Medulla oblongata (tissue), 1 donor: ENCODE measurements at regions not wholly inside any gene's neighbourhood (a gene's known extent, or its start where the extent isn't known, plus 50 kb on each side); places are given as distances from the start of the nearest gene placed in this dataset.
"Not testable (repeated sequence)": the region's sequence is repeated elsewhere in the genome, so short reads cannot be mapped to it uniquely, and the experiment has no call there.

Experiments used
- DNase-seq: peaks from one replicate; pipeline ENCODE4 v3.0.0-alpha.2; 2015; ENCODE audit errors: extremely low spot score

DNA sequence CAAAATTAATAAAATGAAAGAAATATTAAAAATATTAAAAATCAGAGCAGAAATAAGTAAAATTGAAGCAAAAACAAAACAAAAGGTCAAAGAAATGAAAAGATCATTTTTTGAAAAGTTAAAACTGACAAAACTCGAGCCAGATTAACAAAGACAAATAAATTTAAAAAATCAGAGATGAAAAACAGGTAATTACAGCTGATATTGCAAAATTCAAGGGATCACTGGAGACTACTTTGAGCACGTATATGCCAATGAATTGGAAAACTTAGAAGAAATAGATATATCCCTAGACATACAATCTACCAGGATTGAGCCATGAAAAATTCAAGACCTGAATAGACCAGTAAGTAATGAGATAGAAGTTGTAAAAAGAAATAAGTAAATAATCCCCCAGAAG lies 446.2 kb upstream of the EYS start:
- DNase-seq, result no peak

DNA sequence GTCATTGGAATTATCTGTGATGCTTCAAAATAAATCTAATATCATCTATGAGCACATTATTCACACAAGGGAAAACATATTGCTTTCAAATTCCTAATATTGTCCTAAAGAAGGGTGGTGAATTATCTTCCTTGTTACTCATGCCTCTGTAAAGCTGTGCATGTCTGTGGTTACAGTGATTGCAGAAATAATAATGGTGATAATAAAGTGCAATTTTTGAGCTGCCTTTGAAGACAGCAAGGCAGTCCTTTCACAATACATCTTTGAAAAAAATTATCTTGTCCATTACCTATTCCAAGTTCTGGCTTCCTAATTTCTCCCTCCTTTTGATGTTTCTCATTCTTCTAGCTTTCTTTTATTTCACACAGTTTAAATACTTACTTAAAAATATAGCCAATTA lies 442.1 kb upstream of the EYS start:
- DNase-seq, result no peak

DNA sequence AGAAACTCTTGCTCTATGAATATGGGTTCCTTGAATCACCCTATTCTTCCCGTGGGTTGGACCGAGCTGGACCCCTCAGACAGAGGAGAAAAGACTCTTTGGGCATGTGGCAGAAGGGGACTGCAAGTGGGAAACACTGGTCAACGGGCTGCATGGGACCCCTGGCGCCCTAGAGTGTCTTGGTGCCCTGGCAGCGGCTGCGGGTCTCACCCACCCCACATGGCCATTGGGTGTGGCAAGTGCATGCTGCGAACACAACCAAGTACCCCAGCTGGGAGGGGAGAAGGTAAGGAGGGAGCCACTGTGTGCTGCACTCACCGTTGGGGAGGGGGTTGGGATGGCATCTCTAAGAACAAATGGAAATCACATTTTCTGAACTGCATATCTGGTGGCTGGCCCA lies 438.8 kb upstream of the EYS start:
- no peak for DNase-seq

DNA sequence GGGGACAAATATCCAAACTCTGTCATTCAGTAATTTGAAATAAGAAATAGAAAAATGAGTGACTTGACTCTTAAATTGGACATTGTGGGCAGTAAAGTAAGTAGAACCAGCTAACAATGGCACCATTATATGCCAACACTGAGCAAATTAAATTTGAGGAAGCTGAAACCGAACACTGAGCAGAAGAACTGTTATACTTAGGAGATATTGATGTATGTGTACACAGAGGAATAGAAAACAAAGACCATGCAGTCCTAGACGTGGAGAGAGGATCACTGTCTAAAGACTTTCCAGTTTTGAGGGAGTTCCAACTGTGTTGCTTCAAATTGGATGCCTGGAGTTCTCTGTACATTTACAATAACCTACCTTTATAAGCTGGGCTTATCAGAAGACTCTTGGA lies 427.0 kb upstream of the EYS start:
- DNase-seq, result no peak

DNA sequence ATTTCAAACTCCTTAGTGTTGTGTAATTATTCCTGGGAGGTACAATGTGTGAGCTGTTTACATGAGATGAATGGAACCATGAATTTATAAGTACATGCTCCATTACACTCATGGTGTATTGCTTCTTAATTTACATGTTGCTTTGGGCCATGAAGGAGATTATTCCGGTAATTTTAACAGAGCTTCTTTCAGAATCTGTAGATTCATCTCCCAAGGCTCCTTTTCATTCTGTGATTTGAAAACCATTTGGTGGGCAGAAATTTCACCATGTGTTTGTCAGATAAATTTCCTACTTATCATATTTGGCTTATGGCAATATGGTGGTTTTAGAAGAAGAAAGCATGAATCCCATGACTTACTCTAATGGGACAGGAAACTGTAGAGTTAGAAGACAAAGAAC lies 421.6 kb upstream of the EYS start:
- DNase-seq, result no peak

DNA sequence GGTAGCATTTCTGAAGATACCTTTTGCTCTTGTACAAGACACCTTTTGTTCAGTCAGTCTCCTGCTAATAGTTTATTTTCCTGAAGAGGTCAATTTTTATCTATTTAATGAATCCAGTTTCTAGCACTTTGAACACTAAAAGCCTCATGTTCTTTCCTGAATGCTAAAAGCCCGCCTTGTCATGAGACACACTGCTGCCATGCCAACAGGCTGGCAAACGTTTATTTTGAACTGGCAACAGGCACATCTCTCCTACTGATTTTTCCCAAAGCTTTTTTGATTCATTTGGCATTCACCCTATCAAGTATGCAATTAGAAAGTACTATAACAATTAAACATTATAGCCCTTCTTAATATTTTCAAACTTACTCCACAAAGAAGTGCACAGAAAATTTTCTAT lies 421.2 kb upstream of the EYS start:
- DNase-seq, result peak; percentile 51

DNA sequence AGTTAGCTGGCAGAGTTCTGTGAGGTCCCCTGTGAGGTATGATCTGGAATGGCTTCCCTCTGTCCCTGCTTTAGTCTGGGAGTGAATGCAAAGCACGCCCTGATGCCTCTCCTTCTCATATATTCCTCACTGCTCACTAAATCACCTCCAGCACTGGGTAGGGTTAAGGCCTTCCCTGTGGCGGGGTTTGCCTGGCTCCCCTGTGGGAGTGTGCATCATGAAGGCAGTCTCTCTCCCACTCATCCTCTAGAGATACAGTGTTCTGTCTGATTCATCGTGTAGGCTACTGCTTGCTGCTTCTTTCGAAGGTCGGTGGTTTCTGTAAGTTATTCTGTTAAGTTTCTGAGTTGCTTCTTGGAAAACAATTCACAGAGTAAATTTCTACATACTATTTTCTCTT lies 420.0 kb upstream of the EYS start:
- DNase-seq, result no peak

DNA sequence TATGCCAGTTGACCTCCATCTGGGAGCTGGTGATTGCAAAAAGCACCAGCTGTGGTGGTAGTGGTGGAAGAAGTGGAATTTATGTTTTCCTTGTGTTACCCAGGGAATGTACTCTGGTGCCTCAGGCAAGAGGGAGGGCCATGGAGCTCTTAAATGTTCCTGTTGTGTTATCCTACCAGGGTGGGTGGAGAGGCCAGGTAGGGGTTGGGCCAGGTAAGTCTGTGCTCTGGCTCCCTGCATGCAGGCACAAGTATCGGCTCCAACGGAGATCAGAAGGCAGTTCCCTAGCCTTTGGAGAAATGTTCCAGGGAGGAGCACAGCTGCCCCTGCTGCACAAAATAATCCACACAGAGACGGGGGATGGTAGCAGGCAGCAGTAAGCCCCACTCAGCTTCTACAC lies 419.3 kb upstream of the EYS start:
- DNase-seq, result no peak

DNA sequence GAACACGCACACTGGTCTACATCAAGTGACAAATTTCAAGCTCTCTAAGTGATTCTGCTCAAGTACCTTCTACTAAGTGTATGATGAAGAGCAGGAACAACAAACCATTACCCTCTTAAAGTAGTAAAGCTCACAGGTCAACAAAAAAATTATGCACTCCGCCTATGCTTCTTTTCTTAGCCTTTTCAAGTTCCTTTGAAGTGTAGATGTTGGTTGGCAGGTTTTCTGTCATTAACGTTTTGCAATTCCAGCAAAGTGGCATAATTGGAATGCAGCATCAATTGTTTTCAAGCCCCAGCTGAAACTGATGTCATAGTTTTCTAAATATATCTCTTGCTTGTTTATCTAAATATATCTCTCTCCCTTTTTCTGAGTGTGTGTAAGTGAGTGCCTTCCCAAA lies 396.9 kb upstream of the EYS start:
- no peak for DNase-seq

DNA sequence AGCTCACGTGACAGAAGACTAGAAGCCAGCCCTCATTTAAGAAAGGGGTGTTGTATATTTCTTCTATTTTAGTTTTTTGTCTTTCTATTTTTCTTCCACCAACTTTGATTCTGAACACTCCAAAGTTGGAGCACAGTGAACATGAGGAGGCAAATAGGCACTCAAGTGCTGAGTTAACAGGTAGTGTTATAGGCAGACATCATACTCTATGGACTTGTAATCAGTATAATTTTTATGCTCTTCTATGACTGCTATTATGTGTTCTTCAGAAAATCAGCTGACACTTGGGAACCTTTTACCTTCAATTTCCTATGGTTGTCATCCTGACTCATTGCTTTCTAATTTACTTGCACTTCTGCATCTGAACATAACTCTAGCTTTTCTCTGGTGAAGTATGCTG lies 396.3 kb upstream of the EYS start:
- no peak for DNase-seq

DNA sequence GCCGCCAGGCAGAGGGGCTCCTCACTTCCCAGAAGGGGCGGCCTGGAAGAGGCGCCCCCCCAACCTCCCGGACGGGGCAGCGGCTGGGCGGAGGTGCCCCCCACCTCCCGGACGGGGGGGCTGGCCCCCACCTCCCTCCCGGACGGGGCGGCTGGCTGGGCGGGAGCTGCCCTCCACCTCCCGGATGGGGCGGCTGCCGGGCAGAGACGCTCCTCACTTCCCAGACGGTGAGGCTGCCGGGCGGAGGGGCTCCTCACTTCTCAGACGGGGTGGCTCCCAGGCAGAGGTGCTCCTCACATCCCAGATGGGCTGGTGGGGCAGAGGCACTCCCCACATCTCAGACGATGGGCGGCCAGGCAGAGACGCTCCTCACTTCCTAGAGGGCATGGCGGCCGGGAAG lies 389.7 kb upstream of the EYS start:
- no peak for DNase-seq

DNA sequence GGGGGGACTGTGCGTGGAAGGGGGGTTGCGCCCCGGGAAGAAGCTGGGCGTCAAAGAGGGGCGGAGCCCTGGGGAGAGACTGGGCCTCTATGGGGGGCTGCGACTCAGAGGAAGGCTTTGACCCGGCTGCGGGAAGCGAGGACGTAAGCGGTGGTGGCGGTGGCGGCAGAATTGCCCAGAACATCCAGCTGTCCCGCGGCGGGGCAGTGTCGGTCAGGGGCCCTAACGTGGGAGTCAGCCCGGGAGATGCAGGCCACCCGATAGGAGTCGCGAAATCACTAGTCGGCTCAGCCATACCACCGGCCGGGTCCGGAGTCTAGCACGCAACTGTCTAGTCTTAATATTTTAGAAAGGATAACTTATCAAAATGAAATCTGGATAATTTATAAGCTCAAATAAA lies 387.6 kb upstream of the EYS start:
- no peak for DNase-seq

DNA sequence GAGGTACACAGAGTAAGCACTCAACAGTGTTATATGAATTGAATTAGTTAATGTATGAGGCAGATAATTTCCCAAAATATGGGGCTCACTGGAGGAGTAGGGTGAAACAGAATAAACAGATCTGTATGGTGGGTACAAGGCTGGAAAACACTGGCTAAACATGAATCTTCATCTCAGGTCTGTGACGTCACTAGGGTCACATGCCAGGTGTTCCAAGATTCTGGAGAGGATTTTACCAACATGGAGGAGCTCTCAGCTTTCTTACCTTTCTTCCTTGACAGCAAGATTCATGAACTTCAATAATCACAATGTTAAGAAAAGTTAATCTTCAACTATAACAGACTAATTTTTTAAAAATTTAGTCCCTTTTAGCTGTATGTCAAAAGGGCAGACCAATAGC lies 385.3 kb upstream of the EYS start:
- not testable (repeated sequence) for DNase-seq

DNA sequence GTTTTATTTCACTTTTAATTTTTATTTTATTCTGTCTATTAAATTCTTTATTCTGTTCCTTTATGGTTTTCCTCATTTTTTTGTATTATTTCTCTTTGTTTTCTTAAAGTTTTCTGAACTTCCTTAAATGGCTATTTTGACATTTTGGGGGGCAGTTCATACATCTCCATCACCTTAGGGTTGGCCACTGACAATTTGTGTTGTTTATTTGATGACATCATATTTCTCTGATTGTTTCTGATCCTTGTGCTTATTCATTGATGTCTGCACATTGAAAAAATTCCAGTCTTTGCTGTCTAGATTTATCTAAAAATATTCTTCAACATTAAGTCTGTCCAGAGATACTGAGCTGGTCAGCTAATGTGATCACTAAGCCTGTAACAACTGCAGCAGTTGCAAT lies 379.5 kb upstream of the EYS start:
- DNase-seq, result no peak

DNA sequence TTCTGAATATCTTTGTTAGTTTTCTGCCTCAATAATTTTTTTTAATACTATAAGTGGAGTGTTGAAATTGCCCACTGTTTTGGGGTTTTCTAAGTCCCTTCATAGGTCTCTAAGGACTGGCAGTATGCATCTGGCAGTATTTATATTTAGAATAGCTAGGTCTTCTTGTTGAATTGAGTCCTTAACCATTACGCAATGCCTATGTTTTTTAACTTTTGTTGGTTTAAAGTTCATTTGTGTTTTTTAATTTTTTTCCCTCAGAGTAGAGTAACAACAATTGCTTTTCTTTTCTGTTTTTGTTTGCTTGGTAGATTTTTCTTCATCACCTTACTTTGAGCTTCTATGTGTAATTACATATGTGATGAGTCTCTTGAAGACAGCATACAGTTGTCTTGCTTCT lies 375.9 kb upstream of the EYS start:
- no peak for DNase-seq

DNA sequence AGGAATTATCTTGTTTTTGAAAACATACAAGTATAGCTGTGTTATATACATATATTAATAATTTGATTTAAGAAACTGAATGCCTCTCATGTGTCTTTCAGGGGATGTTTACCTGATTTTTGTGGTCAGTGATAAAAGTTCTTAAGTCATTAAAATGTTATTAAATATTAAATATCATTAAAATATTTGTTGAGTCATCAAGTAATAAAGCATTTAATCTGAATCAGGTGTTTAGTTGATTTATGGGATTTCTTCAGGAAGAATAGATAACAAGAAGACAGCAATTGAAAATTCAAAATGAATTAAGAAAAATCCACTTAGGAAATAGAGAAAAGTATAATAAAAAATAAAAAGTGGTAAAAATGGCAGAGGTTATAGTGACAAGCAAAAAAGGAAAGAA lies 361.9 kb upstream of the EYS start:
- DNase-seq, result no peak

DNA sequence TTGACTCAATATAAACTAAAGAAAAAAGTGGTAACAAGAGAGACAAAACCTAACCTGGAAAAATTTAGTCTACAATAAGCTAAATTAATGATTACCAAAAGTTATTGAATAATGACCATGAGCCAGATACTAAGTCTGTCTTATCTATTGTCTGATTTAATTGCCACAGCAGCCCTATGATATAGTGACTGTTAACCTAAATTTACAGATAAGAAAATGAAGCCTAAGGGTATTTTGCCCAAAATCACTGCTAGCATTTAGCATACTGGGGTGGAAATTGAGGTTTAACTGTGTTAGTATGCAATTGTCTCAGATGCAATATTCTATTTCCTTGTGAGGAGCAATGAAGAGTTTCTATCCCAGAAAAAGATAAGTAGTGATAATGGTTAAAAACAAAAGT lies 361.0 kb upstream of the EYS start:
- no peak for DNase-seq

DNA sequence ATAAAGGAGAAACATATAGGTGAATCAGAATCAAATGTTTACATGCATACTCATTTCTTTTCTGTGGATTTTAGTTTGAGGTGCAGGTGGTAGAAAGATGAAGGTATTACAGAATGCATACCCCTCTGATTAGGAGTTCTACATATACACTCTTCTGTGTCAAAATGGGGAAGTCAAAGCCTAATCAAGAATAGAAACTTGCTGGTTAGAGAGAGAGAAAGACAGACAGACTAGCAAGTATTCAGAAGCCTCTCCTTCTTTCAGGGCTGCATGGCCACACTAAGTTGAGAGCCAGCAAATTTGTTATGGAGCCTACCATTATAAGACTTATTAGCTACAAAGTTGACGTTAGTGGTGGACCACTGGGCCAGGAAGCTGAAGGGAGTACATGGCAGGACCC lies 358.3 kb upstream of the EYS start:
- no peak for DNase-seq

DNA sequence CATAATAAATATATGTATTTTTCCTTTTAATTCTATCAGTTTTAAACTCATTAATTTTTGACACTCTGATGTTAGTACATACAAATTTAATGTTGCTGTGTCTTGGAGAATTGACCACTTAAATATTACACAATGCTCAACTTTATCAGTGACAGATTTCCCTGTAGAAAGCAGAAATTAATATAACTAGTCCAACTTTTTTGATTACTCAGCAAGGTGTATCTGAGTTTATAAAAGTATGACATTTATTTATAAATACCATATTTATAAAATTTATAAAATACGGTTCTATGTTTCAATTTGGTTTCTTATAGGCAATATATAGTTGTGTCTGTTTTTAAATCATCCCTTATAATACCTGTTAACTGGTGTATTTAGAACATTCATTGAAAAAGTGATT lies 350.0 kb upstream of the EYS start:
- DNase-seq, result no peak

DNA sequence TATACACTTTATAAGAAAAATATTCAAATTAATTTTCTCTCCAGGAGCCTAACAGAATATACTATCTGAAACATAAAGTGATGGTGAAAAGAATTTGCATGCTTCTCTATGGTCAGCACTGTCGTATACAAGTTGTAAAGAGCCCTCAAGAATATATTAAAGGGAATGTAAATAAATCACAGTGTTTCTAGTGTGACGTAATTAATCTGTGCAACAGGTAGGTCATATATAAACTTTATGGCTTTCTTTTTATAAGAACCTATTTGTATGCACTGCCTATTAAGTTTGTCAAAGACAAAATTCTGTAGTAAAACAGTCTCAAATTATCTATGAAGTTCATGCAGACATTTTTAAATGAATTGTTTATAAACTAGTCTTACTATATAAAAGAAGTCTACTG lies 347.9 kb upstream of the EYS start:
- no peak for DNase-seq

DNA sequence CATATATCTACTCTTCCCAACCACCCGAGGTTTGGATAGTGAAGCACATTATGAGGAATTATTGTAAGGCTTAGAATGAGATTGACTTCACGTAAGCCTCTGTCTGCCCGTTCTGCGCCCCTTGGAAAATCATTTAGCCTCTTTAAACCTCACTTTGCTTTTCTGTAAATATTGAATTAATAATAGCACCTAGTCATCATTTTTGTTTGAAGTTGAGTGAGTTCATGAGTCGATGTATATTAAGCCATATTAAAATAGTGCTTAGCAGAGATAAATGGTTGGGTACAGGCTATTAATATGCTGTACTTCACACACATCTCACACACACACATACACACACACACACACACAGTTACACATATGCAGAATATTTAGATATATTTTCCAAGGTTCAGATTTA lies 344.8 kb upstream of the EYS start:
- DNase-seq, result no peak

DNA sequence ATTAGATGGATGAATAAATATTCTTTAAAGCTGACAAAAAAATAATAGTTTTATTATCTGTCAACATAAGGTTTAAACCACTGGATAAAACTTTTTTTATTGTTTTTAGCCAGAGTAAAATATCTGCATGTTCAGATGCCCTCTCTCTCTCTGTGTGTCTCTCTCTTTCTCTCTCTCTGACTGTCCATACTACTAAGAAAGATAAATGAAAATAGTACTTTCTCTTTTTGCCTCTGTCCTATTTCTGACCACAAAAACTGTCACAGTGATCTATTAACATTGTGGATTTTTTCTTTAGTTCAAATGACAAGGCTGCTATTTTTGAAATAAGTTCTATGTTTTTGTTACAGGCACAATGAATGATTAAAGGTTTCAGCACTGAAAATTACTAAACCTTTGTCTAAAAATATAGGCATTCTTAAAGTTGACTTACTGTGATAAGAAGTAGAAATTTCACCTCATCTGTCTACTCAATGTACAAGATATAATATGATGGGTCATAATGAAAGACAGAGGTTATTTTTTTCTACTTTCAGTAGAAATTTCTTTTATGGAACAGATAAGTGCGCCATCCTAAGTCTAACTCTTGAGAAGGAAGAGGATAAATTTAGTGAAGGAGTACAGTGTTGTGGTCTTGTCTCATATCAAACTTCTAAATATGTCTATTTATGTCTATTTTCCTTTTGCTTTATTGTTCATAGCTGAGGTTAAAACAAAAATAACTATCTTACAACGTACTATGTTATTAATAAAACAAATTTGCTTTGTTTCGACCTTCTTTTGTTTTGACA lies 341.9 kb upstream of the EYS start:
- DNase-seq, result no peak

DNA sequence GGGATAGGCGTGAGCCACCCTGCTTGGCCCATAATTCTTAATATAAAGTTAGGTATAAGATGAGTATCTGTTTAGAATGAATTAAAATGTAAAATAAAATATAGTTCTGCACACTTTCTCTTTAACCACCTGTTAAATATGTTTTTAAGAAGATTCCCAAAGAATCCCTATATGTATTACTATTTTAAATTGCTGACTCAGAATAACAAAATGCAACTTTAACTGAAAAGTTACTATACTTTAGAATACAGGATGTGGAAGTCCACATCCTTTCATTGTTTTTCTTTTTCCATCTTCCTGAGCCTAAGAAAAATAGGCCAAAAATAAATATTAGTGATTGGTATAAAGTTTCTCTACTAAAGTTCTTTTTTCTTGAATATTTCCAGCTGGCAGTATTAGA lies 325.6 kb upstream of the EYS start:
- no peak for DNase-seq

DNA sequence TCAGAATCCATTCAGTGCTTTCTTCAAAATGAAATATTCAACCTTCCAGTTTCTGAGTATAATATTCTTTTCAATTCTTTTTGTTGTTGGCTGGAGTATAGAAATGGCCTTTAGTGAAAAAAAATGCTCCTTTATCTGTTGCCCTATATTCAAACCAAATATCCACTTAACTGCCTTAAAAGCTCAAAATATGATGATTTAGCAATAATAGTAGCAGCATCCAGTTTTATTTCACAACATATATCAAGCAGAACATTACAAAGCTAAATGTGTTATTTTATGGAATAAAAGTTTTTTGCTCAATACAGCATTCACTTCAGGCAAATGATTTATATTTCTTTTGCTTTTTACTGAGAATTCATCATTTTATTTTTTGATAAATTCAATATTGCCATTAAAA lies 322.4 kb upstream of the EYS start:
- DNase-seq, result no peak
